ENCODE measurements at regions not wholly inside any gene's neighbourhood (a gene's known extent, or its start where the extent isn't known, plus 50 kb on each side); places are given as distances from the start of the nearest gene placed in this dataset.

- DNase-seq: no peak
Observed at GRCh38 chr14:82492157-82492556, 958.5 kb upstream of the SEL1L start.

DNA sequence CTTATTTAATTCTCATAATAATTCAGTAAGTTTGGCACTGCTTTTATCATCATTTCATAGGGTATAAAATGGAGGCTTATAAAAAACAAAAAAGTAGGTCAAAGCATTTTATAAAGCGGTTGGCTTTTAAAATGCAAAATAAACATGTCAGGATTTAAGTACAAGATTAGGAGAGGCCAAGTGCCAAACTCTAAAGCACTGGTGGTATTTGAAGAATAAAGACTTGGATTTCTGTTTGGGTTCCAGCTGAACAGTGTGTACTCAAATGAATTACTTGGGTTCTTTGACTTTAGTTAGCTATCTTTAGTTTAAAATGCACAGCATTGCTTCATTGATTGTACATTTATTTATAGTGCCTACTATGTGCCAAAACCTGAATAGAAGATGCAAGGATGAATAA lies 966.6 kb upstream of the SEL1L start:
- no peak for DNase-seq

DNA sequence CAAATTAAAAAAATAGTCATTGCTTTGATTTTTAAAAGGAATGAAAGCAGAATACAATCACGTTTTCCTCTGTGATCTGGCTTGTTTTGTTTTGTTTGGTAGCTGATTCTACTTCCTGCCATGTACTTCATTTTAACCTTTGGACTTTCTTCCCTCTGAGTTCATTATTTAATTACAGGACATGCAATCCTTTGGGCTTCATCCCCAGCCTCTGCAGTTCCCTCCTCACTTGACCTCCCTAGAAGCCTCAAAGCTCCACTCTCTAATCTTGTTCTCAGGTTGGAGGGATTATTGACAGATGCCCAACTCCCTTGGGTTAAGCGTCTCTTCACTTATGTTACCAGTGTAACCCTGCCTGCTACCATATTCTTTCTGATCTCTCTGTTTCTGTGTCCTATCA lies 967.9 kb upstream of the SEL1L start:
- no peak for DNase-seq

- DNase-seq: no peak
Observed at GRCh38 chr14:82502043-82502442, 968.4 kb upstream of the SEL1L start.

DNA sequence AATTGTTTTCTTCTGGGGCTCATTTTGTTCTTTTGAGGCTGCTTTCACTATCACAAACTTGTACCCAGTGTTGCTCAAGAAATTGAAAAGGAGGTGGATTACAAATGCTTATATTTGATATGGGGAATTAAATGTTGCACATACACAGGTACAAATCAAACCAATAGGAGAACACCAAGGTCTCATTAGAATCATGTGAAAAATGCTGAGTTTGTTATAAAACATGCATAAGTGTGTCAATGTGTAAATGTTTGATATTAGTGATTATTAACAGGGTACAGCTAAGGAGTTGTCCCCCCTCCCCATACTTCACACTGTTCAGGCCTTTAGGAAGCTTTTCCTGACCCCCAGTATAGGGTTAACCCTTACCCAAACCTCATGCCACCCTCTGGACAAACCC lies 971.2 kb upstream of the SEL1L start:
- DNase-seq: no peak

DNA sequence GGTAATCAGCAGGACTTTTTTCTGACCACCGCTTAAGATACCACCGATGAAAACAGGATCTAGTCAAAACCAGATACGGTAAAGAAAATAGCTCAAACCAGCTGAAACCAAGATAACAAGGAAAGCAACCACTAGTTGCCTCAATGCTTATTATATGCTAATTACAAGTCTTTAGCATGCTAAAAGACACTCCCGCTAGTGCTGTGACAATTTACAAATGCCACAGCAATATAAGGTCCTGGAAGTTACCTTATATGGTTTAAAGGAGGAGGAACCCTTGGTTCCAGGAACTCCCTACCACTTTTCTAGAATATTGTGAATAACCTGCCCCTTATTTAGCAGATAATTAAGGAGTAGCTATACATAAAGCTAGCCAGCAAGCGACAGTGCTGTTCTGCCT lies 976.4 kb upstream of the SEL1L start:
- no peak for DNase-seq

DNA sequence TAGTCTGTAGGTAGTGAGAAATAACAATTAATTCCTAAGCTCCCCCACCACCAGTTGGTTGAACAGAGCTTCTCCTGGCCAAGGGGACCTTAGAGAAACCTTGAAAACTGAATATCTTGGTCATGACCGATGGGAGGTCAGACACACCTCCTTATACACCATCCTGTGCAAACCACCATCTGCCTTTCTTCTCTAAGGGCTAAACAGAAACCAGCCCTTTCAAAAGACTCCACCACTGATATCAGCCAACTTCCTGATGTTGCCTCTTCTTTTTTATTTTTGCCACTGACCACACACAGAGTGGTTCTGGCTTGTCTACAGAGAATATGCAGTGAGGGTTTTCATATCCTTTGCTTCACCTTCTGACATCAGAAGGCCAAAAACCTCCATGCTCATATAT lies 977.7 kb upstream of the SEL1L start:
- no peak for DNase-seq

- DNase-seq: no peak
Observed at GRCh38 chr14:82520765-82521164, 987.1 kb upstream of the SEL1L start.

DNA sequence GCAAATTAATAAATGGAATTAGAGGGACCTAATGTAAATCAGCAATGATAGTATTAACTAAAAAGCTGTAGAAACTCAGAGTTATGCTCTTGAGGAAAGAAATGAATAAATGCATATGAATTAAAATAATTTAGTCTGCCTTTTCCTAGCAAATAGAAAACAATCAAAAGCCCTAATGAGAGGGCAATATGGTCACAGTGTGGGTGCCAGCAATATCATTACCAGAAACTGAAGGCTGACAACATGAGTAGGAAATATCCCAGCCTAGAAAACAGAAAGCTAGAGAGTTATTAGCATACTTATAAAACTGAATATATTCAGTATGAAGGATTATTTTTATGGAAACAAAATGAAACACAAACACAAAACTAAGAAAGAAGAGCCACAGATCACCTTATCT lies 987.5 kb upstream of the SEL1L start:
- no peak for DNase-seq

DNA sequence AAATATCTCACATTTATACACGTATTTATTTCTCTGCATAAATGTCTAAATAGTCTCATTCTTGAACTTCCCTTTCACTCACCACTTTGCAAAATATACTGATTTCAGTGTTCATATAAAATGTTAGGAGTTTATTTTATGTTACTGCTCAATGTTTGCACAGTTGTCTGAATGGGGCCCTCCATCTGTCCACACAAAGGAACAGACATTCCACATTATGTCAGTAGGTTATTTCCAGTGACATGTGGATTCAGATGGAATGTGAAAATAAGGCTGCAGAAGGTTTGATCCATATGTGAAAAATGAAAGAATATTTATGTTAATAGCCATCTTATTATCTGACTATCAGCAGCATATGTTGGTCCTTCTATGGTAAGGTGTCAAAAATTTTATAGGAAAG lies 994.4 kb upstream of the SEL1L start:
- no peak for DNase-seq

- no peak for DNase-seq
Observed at GRCh38 chr14:82533351-82533750, 999.7 kb upstream of the SEL1L start.

DNA sequence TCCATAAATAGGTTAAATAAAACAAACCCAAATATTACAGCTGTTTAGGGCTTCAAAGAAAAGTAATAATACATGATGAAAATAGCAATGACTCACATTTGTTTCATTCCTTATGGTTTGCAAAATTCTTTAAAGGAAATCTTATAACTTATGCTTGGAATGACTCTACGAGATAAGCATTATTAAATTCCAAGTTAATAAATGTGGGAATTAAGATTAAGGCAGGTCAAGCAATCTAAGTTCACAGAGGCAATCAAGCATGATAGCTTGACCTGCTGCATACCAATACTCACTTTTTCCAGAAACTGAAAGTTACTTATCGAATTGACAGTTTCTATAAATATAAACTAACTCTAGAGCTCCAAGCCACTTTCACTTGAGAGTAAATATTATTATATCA lies 1002.9 kb upstream of the SEL1L start:
- DNase-seq: no peak

GRCh38 chr14:82537831-82538230 lies 1004.2 kb upstream of the SEL1L start:
- no peak for DNase-seq

DNA sequence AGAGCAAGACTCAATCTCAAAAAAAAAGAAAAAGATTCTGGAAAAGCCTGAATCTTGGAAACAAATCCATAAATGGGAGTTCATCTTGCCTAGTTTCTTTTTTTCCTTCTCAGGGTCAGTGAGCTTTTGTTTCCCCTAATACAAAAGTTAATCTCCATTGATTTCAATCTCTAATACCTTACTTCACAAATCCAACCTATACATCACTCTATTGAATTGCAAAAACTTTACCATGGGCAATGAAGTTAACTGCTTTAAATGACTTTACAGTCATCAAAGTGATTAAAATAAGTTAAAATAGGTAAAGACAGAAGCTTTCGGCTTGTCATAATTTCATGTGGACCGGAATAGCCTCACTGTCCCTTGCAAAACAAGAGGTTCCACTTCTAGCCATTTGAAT lies 1012.7 kb upstream of the SEL1L start:
- no peak for DNase-seq

- no peak for DNase-seq
Observed at GRCh38 chr14:82549306-82549990, 1015.8 kb upstream of the SEL1L start.

DNA sequence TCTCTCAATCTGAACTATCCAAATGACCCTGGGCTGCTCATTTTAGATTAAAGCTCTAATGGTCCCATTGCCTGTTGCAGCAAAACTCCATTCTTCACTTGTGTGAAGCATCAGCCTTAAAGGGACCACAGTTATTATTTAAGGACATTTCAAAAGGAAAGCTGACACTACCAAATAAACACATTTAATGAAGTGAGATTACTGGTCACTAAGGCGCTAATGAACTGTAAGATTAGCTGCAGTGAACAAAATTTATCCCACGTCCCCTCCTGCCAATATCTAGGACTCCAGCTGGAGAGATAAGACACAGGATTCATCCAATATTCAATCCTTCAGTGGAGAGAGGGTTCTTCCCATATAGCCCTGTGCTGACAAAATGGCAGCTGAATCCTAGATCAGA lies 1029.2 kb upstream of the SEL1L start:
- DNase-seq: no peak

- DNase-seq: no peak
Observed at GRCh38 chr14:82565825-82566224, 1032.2 kb upstream of the SEL1L start.

DNA sequence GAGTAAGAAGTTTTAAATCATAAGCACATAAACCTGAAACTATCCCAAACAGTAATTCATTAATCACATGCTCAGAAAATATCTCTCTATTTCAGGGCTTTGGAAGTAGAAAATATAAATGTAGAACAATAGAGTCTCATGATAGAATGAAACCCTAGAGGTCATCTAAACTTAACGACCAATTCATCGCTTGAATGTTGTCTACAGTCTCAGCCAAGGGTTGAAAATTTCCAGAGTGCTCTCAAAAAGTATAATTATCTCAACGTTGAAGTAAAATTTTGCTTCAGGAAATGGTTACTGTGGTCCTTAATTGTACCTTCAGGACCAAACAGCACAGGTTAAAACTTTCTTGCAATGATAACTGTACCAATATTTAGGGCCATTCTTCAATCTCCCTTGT lies 1053.6 kb upstream of the SEL1L start:
- no peak for DNase-seq

GRCh38 chr14:82595466-82595865 lies 1061.8 kb upstream of the SEL1L start:
- DNase-seq: no peak

- DNase-seq: no peak
Observed at GRCh38 chr14:82602794-82603193, 1069.1 kb upstream of the SEL1L start.

GRCh38 chr14:82604819-82605218 lies 1071.2 kb upstream of the SEL1L start:
- no peak for DNase-seq

GRCh38 chr14:82621881-82622450 lies 1088.3 kb upstream of the SEL1L start:
- DNase-seq: no peak

- DNase-seq: no peak
Observed at GRCh38 chr14:82626156-82627066, 1092.8 kb upstream of the SEL1L start.

- no peak for DNase-seq
Observed at GRCh38 chr14:82635915-82636314, 1102.3 kb upstream of the SEL1L start.

All from NCI-H774 (cell line).